CD4-positive, alpha-beta T cell (primary cell): ENCODE measurements at regions not wholly inside any gene's neighbourhood (a gene's known extent, or its start where the extent isn't known, plus 50 kb on each side); places are given as distances from the start of the nearest gene placed in this dataset.

Experiments
- ATAC-seq: fragments of 200-7000 bp; cut with Tn5 transposase; one replicate; pipeline ENCODE4 v1.10.0; 2022; ENCODE audit warnings: mild to moderate bottlenecking; ENCODE audit not compliant: poor library complexity
- CTCF ChIA-PET: fragments of 350-600 bp; sonication (Branson Sonifier 250); formaldehyde crosslinking; loops from one replicate; lab custom pipeline; 2021; ENCODE audit warnings: antibody characterized with exemption, inconsistent platforms; lab: Charles Lee
- POLR2A ChIA-PET: fragments of 350-600 bp; sonication (Branson Sonifier 250); formaldehyde crosslinking; loops from one replicate; lab custom pipeline; 2021; ENCODE audit warnings: antibody characterized with exemption, inconsistent platforms; lab: Charles Lee
- DNase-seq, 14 experiments: peaks; one replicate each; pipeline ENCODE4 v3.0.0-alpha.2; 2013 to 2020; ENCODE audit warnings: mixed read lengths in 2 of 14
- H3K27ac ChIP-seq, 2 donors: one replicate each; pipeline versions ENCODE4 v1.5.1 to v1.7.0; 2013; ENCODE audit warnings: low read length in 2 of 2, low read depth in 1 of 2, mild to moderate bottlenecking in 1 of 2
- H3K27me3 ChIP-seq, 2 experiments: 1 replicate in 1 of 2; 2 replicates in 1 of 2; pipeline versions ENCODE4 v1.6.1 to v1.7.0; 2013; ENCODE audit warnings: low read length in 2 of 2, control low read depth in 1 of 2, mild to moderate bottlenecking in 1 of 2, moderate library complexity in 1 of 2; ENCODE audit not compliant: insufficient read depth in 2 of 2, control insufficient read depth in 1 of 2
- H3K36me3 ChIP-seq: one replicate; pipeline ENCODE4 v1.6.1; 2013; ENCODE audit warnings: low read length, control low read depth; ENCODE audit not compliant: insufficient read depth
- H3K4me1 ChIP-seq: one replicate; pipeline ENCODE4 v1.6.1; 2013; ENCODE audit warnings: low read length, control low read depth; ENCODE audit not compliant: insufficient read depth
- H3K4me3 ChIP-seq: one replicate; pipeline ENCODE4 v1.5.1; 2013; ENCODE audit warnings: mild to moderate bottlenecking, low read length, moderate library complexity
- H3K9me3 ChIP-seq, 2 experiments: 1 replicate in 1 of 2; 2 replicates in 1 of 2; pipeline versions ENCODE4 v1.6.1 to v1.7.0; 2013; ENCODE audit warnings: low read length in 2 of 2, mild to moderate bottlenecking in 2 of 2, control low read depth in 1 of 2, moderate library complexity in 1 of 2; ENCODE audit not compliant: control insufficient read depth in 1 of 2, insufficient read depth in 1 of 2
- H3K27ac Mint-ChIP-seq: one replicate; pipeline ENCODE4 v1.8.0; 2020; ENCODE audit warnings: mixed read lengths
- H3K27me3 Mint-ChIP-seq: one replicate; pipeline ENCODE4 v1.8.0; 2021; ENCODE audit warnings: mixed read lengths
- H3K36me3 Mint-ChIP-seq: one replicate; pipeline ENCODE4 v1.8.0; 2021; ENCODE audit warnings: low read depth, mixed read lengths
- H3K4me1 Mint-ChIP-seq: one replicate; pipeline ENCODE4 v1.8.0; 2021; ENCODE audit warnings: low read depth, mixed read lengths
- H3K4me3 Mint-ChIP-seq: one replicate; pipeline ENCODE4 v1.8.0; 2020; ENCODE audit warnings: mild to moderate bottlenecking, mixed read lengths
- H3K9me3 Mint-ChIP-seq: one replicate; pipeline ENCODE4 v1.8.0; 2020; ENCODE audit warnings: mixed read lengths
- CTCF ChIP-seq: fragments of 200-600 bp; IDR thresholded peaks from one replicate; pipeline ENCODE4 v1.8.0; 2022; ENCODE audit warnings: antibody characterized with exemption, mild to moderate bottlenecking
- intact Hi-C, 2 experiments: fragments of 100-400 bp; cut with DNase I in 1 of 2; cut with micrococcal nuclease in 1 of 2; formaldehyde crosslinking; loops; one replicate each; pipeline versions ENCODE4 v1.15.1 to v1.9.0; 2023 to 2025; cut with DNase I, micrococcal nuclease

- H3K4me3 Mint-ChIP-seq, result no peak overlapping the region
- no peaks in the 10 kb centered on the region for H3K4me1 Mint-ChIP-seq
- Histone ChIP-seq H3K36me3 (no peaks in the 10 kb centered on the region), H3K27me3 (peaks cover 10 to 21% of the 10 kb centered on the region in 2 experiments), H3K27ac (no peak overlapping the region), H3K4me3 (no peak overlapping the region), H3K4me1 (no peaks in the 10 kb centered on the region), H3K9me3 (peaks cover 0 to 9% of the 10 kb centered on the region in 2 experiments)
- H3K36me3 Mint-ChIP-seq, result no peaks in the 10 kb centered on the region
- peaks cover 51% of the 10 kb centered on the region for H3K27me3 Mint-ChIP-seq
- intact Hi-C loops, result no loop called here
- ATAC-seq (no peak), DNase-seq (no peak)
- TF ChIP-seq CTCF, result no peak
- no peak overlapping the region for H3K27ac Mint-ChIP-seq
- H3K9me3 Mint-ChIP-seq, result peaks cover 3% of the 10 kb centered on the region
- CTCF ChIA-PET, result no interaction called here
- POLR2A ChIA-PET, result no interaction called here
Measured at GRCh38 chr2:196584903-196585302, 54.6 kb upstream of the CCDC150 start.

- DNase-seq (no peak), ATAC-seq (no peak)
- peaks cover 59% of the 10 kb centered on the region for H3K27me3 Mint-ChIP-seq
- ChIA-PET POLR2A (no interaction called here), CTCF (interaction anchor here (0.6 kb wide), 1 partner anchor 12 kb away, joined by 3 read pairs; no protein-coding TSS in a partner anchor)
- no peaks in the 10 kb centered on the region for H3K4me1 ChIP-seq
- H3K9me3 ChIP-seq, result peaks cover 0 to 9% of the 10 kb centered on the region in 2 experiments
- TF ChIP-seq CTCF, result no peak
- no peak overlapping the region for H3K27ac ChIP-seq
- H3K9me3 Mint-ChIP-seq, result peaks cover 3% of the 10 kb centered on the region
- no peaks in the 10 kb centered on the region for H3K36me3 ChIP-seq
- no peak overlapping the region for H3K4me3 ChIP-seq
- H3K27ac Mint-ChIP-seq, result no peak overlapping the region
- intact Hi-C loops, result no loop called here
- H3K4me3 Mint-ChIP-seq, result no peak overlapping the region
- no peaks in the 10 kb centered on the region for H3K36me3 Mint-ChIP-seq
- no peaks in the 10 kb centered on the region for H3K4me1 Mint-ChIP-seq
- peaks cover 18 to 37% of the 10 kb centered on the region in 2 experiments for H3K27me3 ChIP-seq
Measured at GRCh38 chr2:196586511-196586991, 53.0 kb upstream of the CCDC150 start.

- ChIA-PET POLR2A (no interaction called here), CTCF (interaction anchor here (0.6 kb wide), 1 partner anchor 12 kb away, joined by 3 read pairs; no protein-coding TSS in a partner anchor)
- peaks cover 0 to 9% of the 10 kb centered on the region in 2 experiments for H3K9me3 ChIP-seq
- Mint-ChIP-seq H3K9me3 (peaks cover 3% of the 10 kb centered on the region), H3K4me3 (no peak overlapping the region), H3K36me3 (no peaks in the 10 kb centered on the region), H3K4me1 (peaks cover 2% of the 10 kb centered on the region), H3K27ac (no peak overlapping the region), H3K27me3 (peaks cover 65% of the 10 kb centered on the region)
- no peaks in the 10 kb centered on the region for H3K4me1 ChIP-seq
- DNase-seq, result no peak
- H3K27me3 ChIP-seq, result peaks cover 19 to 42% of the 10 kb centered on the region in 2 experiments
- H3K27ac ChIP-seq, result no peak overlapping the region
- no peak for TF ChIP-seq CTCF
- intact Hi-C loops, result no loop called here
- no peak for ATAC-seq
- no peak overlapping the region for H3K4me3 ChIP-seq
- H3K36me3 ChIP-seq, result no peaks in the 10 kb centered on the region
Measured at GRCh38 chr2:196587056-196587455, 52.5 kb upstream of the CCDC150 start.
